Lung (tissue), 11 donors: ENCODE measurements at regions not wholly inside any gene's neighbourhood (a gene's known extent, or its start where the extent isn't known, plus 50 kb on each side); places are given as distances from the start of the nearest gene placed in this dataset.

ENCODE experiments used
- ATAC-seq: fragments of 200-7000 bp; cut with Tn5 transposase; one replicate; pipeline ENCODE4 v1.9.1; 2020; ENCODE audit warnings: moderate number of reproducible peaks; ENCODE audit not compliant: insufficient read depth, low FRiP score
- DNase-seq, 3 donors: peaks; one replicate each; pipeline ENCODE4 v3.0.0-alpha.2; 2013 to 2017
- H3K27ac ChIP-seq, 2 donors: one replicate each; pipeline ENCODE4 v1.5.1; 2013; ENCODE audit warnings: mild to moderate bottlenecking in 2 of 2, moderate library complexity in 2 of 2, control low read depth in 1 of 2, inconsistent platforms in 1 of 2, low read depth in 1 of 2, low read length in 1 of 2
- H3K27me3 ChIP-seq, 3 donors: one replicate each; pipeline ENCODE4 v1.5.1; 2013; ENCODE audit warnings: low read length in 2 of 3; ENCODE audit not compliant: control insufficient read depth in 3 of 3, insufficient read depth in 3 of 3
- H3K36me3 ChIP-seq, 4 donors: one replicate each; pipeline ENCODE4 v1.5.1; 2013; ENCODE audit warnings: low read length in 4 of 4, mild to moderate bottlenecking in 1 of 4, moderate library complexity in 1 of 4; ENCODE audit not compliant: control insufficient read depth in 4 of 4, insufficient read depth in 4 of 4
- H3K4me1 ChIP-seq, 5 donors: one replicate each; pipeline ENCODE4 v1.5.1; 2013; ENCODE audit warnings: low read length in 5 of 5, mild to moderate bottlenecking in 2 of 5, moderate library complexity in 1 of 5; ENCODE audit not compliant: control insufficient read depth in 5 of 5, insufficient read depth in 5 of 5
- H3K4me3 ChIP-seq: one replicate; pipeline ENCODE4 v1.5.1; 2013; ENCODE audit warnings: mild to moderate bottlenecking, control low read depth, moderate library complexity
- H3K9ac ChIP-seq, 2 donors: one replicate each; pipeline ENCODE4 v1.5.1; 2013; ENCODE audit warnings: low read length in 2 of 2, control low read depth in 1 of 2; ENCODE audit not compliant: insufficient read depth in 1 of 2
- H3K9me3 ChIP-seq, 4 donors: one replicate each; pipeline ENCODE4 v1.5.1; 2013; ENCODE audit warnings: low read length in 3 of 4, mild to moderate bottlenecking in 1 of 4, moderate library complexity in 1 of 4; ENCODE audit not compliant: control insufficient read depth in 4 of 4, insufficient read depth in 3 of 4
- CTCF ChIP-seq: IDR thresholded peaks from 2 replicates; pipeline ENCODE4 v1.5.1; 2012; ENCODE audit warnings: mild to moderate bottlenecking; ENCODE audit errors: control extremely low read depth, extremely low read depth
- WGBS, 2 donors: extraction: QIAGEN DNeasy Blood & Tissue Kit; methylation state at CpG; one replicate each; pipeline ENCODE4 v1.1.7; 2013; 5-methylcytosine and 5-hydroxymethylcytosine counted together
- donor health status: control.
- donor health status: control.
- donor health status: Bipolar disorder and iron deficiency.
- donor health status: healthy.
- donor health status: DM: yes; HTN: yes; CAD: no.

- Histone ChIP-seq H3K9ac (no peak overlapping the region), H3K27me3 (no peaks in the 10 kb centered on the region), H3K27ac (no peak overlapping the region), H3K4me1 (no peaks in the 10 kb centered on the region), H3K4me3 (no peak overlapping the region), H3K9me3 (peaks cover 0 to 3% (median 0%) of the 10 kb centered on the region in 4 donors), H3K36me3 (no peaks in the 10 kb centered on the region)
- ATAC-seq (no peak), DNase-seq (no peak)
- WGBS, 2 donors, result 90 to 91% methylated on average over 7 of the region's 7 CpGs
- no peak for TF ChIP-seq CTCF
These were observed 547.3 kb upstream of the GBE1 start for GRCh38 chr3:82308755-82309154.

GRCh38 chr3:82306189-82306588, 544.7 kb upstream of the GBE1 start:
- DNase-seq, result no peak
- 80 to 91% methylated on average over 1 of the region's 1 CpG for WGBS, 2 donors
- H3K4me1 ChIP-seq, result no peaks in the 10 kb centered on the region
- no peak overlapping the region for H3K27ac ChIP-seq
- H3K27me3 ChIP-seq, result no peaks in the 10 kb centered on the region
- no peak for TF ChIP-seq CTCF
- H3K36me3 ChIP-seq, result no peaks in the 10 kb centered on the region
- H3K9ac ChIP-seq, result no peak overlapping the region
- ATAC-seq, result no peak
- no peak overlapping the region for H3K4me3 ChIP-seq
- peaks cover 0 to 3% (median 0%) of the 10 kb centered on the region in 4 donors for H3K9me3 ChIP-seq

- Histone ChIP-seq H3K27ac (no peak overlapping the region), H3K9ac (no peak overlapping the region), H3K36me3 (no peaks in the 10 kb centered on the region), H3K4me3 (no peak overlapping the region), H3K4me1 (no peaks in the 10 kb centered on the region), H3K9me3 (no peaks in the 10 kb centered on the region), H3K27me3 (no peaks in the 10 kb centered on the region)
- 66 to 70% methylated on average over 3 of the region's 3 CpGs for WGBS, 2 donors
- DNase-seq (peak; percentile 19 to 66 (median 46)), ATAC-seq (no peak)
- no peak for TF ChIP-seq CTCF
These were observed 533.2 kb upstream of the GBE1 start for GRCh38 chr3:82294609-82295008.

GRCh38 chr3:82293867-82294266, 532.4 kb upstream of the GBE1 start:
- no peak overlapping the region for H3K4me3 ChIP-seq
- no peaks in the 10 kb centered on the region for H3K36me3 ChIP-seq
- H3K27ac ChIP-seq, result no peak overlapping the region
- H3K9me3 ChIP-seq, result no peaks in the 10 kb centered on the region
- no peaks in the 10 kb centered on the region for H3K27me3 ChIP-seq
- no peak overlapping the region for H3K9ac ChIP-seq
- DNase-seq (peak in 1 of 3 donors; percentile 10), ATAC-seq (no peak)
- TF ChIP-seq CTCF, result no peak
- H3K4me1 ChIP-seq, result no peaks in the 10 kb centered on the region
